ENCODE measurements at regions not wholly inside any gene's neighbourhood (a gene's known extent, or its start where the extent isn't known, plus 50 kb on each side); places are given as distances from the start of the nearest gene placed in this dataset.
"Not testable (repeated sequence)": the region's sequence is repeated elsewhere in the genome, so short reads cannot be mapped to it uniquely, and the experiment has no call there.

- DNase-seq = not testable (repeated sequence)
These were observed 111.8 kb downstream of the SRGAP2 start for GRCh38 chr1:206314951-206315636.

GRCh38 chr1:206316901-206317300 is 113.6 kb downstream of the SRGAP2 start:
- DNase-seq = not testable (repeated sequence)

- DNase-seq = not testable (repeated sequence)
These were observed 114.7 kb downstream of the SRGAP2 start for GRCh38 chr1:206317878-206318514.

GRCh38 chr1:206320227-206320626 is 116.9 kb downstream of the SRGAP2 start:
- not testable (repeated sequence) for DNase-seq

GRCh38 chr1:206326159-206326939 is 123.0 kb downstream of the SRGAP2 start:
- DNase-seq = not testable (repeated sequence)

GRCh38 chr1:206331597-206331996 is 128.3 kb downstream of the SRGAP2 start:
- DNase-seq = not testable (repeated sequence)

- not testable (repeated sequence) for DNase-seq
These were observed 130.0 kb downstream of the SRGAP2 start for GRCh38 chr1:206333316-206333715.

- DNase-seq = not testable (repeated sequence)
These were observed 130.6 kb downstream of the SRGAP2 start for GRCh38 chr1:206333897-206334296.

- not testable (repeated sequence) for DNase-seq
These were observed 131.1 kb downstream of the SRGAP2 start for GRCh38 chr1:206334481-206334880.

- not testable (repeated sequence) for DNase-seq
These were observed 131.8 kb downstream of the SRGAP2 start for GRCh38 chr1:206335162-206335561.

GRCh38 chr1:206335875-206336846 is 132.8 kb downstream of the SRGAP2 start:
- DNase-seq = not testable (repeated sequence)

- DNase-seq = not testable (repeated sequence)
These were observed 133.3 kb upstream of the IKBKE start for GRCh38 chr1:206337024-206337423.

- DNase-seq = not testable (repeated sequence)
These were observed 119.6 kb upstream of the IKBKE start for GRCh38 chr1:206350493-206351275.

GRCh38 chr1:206351276-206352052 is 118.8 kb upstream of the IKBKE start:
- DNase-seq = not testable (repeated sequence)

- DNase-seq = not testable (repeated sequence)
These were observed 114.0 kb upstream of the IKBKE start for GRCh38 chr1:206356310-206356709.

- DNase-seq = not testable (repeated sequence)
These were observed 112.3 kb upstream of the IKBKE start for GRCh38 chr1:206357962-206358361.

- not testable (repeated sequence) for DNase-seq
These were observed 111.5 kb upstream of the IKBKE start for GRCh38 chr1:206358771-206359170.

GRCh38 chr1:206359377-206359776 is 110.9 kb upstream of the IKBKE start:
- not testable (repeated sequence) for DNase-seq

GRCh38 chr1:206361978-206362543 is 108.2 kb upstream of the IKBKE start:
- DNase-seq = not testable (repeated sequence)

GRCh38 chr1:206362994-206363393 is 107.3 kb upstream of the IKBKE start:
- not testable (repeated sequence) for DNase-seq
